ENCODE measurements at regions not wholly inside any gene's neighbourhood (a gene's known extent, or its start where the extent isn't known, plus 50 kb on each side); places are given as distances from the start of the nearest gene placed in this dataset.
"Not testable (repeated sequence)": the region's sequence is repeated elsewhere in the genome, so short reads cannot be mapped to it uniquely, and the experiment has no call there.

DNA sequence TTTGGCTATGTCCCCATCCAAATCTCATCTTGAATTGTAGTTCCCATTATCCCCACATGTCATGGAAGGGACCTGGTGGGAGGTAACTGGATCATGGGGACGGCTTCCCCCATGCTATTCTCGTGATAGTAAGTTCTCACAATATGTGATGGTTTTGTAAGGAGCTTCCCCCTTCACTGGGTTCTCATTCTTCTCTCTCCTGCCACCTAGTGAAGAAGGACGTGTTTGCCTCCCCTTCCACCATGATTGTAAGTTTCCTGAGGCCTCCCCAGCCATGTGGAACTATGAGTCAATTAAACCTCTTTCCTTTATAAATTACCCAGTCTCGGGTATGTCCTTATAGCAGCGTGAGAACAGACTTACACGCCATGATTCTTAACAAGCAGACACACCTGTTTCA lies 165.6 kb downstream of the XPNPEP1 start:
- TF ChIP-seq, protein P1, sequence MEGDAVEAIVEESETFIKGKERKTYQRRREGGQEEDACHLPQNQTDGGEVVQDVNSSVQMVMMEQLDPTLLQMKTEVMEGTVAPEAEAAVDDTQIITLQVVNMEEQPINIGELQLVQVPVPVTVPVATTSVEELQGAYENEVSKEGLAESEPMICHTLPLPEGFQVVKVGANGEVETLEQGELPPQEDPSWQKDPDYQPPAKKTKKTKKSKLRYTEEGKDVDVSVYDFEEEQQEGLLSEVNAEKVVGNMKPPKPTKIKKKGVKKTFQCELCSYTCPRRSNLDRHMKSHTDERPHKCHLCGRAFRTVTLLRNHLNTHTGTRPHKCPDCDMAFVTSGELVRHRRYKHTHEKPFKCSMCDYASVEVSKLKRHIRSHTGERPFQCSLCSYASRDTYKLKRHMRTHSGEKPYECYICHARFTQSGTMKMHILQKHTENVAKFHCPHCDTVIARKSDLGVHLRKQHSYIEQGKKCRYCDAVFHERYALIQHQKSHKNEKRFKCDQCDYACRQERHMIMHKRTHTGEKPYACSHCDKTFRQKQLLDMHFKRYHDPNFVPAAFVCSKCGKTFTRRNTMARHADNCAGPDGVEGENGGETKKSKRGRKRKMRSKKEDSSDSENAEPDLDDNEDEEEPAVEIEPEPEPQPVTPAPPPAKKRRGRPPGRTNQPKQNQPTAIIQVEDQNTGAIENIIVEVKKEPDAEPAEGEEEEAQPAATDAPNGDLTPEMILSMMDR (IDR thresholded peaks at IDR 0.05; ENCODE audit: low read length): peak; percentile 20; the same call in 1 of the 2 replicates
- TF ChIP-seq EZH2 (IDR thresholded peaks at IDR 0.05; ENCODE audit: borderline replicate concordance, low read length): not testable (repeated sequence)

Measured in OCI-LY1 (cell line).